Astrocyte (in vitro differentiated cells and primary cell): ENCODE measurements at regions not wholly inside any gene's neighbourhood (a gene's known extent, or its start where the extent isn't known, plus 50 kb on each side); places are given as distances from the start of the nearest gene placed in this dataset.

ENCODE experiments used
- EZH2 ChIP-seq: IDR thresholded peaks from 2 replicates; pipeline ENCODE4 v1.6.1; 2012; ENCODE audit warnings: mild to moderate bottlenecking, low read length, inconsistent platforms; ENCODE audit not compliant: insufficient read depth
- TF ChIP-seq, protein P1 (sequence below): IDR thresholded peaks from 2 replicates; pipeline ENCODE4 v1.5.1; 2011; ENCODE audit warnings: low read depth, mild to moderate bottlenecking, inconsistent platforms, low read length, moderate library complexity; ENCODE audit not compliant: insufficient read depth

- TF ChIP-seq, protein P1, sequence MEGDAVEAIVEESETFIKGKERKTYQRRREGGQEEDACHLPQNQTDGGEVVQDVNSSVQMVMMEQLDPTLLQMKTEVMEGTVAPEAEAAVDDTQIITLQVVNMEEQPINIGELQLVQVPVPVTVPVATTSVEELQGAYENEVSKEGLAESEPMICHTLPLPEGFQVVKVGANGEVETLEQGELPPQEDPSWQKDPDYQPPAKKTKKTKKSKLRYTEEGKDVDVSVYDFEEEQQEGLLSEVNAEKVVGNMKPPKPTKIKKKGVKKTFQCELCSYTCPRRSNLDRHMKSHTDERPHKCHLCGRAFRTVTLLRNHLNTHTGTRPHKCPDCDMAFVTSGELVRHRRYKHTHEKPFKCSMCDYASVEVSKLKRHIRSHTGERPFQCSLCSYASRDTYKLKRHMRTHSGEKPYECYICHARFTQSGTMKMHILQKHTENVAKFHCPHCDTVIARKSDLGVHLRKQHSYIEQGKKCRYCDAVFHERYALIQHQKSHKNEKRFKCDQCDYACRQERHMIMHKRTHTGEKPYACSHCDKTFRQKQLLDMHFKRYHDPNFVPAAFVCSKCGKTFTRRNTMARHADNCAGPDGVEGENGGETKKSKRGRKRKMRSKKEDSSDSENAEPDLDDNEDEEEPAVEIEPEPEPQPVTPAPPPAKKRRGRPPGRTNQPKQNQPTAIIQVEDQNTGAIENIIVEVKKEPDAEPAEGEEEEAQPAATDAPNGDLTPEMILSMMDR, result no peak
- TF ChIP-seq EZH2, result no peak
Observed at GRCh38 chr7:32126843-32127242, 56.6 kb upstream of the PDE1C start.
